Keratinocyte (primary cell): ENCODE measurements at regions not wholly inside any gene's neighbourhood (a gene's known extent, or its start where the extent isn't known, plus 50 kb on each side); places are given as distances from the start of the nearest gene placed in this dataset.

Source experiments
- CTCF ChIP-seq, 3 experiments: IDR thresholded peaks in 1 of 3; conservative IDR thresholded peaks in 1 of 3; optimal IDR thresholded peaks in 1 of 3; 2 replicates in 2 of 3; 3 replicates in 1 of 3; pipeline versions ENCODE3 to v1.5.1; 2011; ENCODE audit warnings: low read length in 3 of 3, mild to moderate bottlenecking in 3 of 3, moderate library complexity in 2 of 3, control low read depth in 1 of 3, inconsistent platforms in 1 of 3; ENCODE audit not compliant: insufficient read depth in 2 of 3; ENCODE audit errors: extremely low read depth in 1 of 3
- EZH2 ChIP-seq: IDR thresholded peaks from one replicate; pipeline ENCODE4 v1.6.1; 2012; ENCODE audit warnings: inconsistent platforms, mild to moderate bottlenecking, low read length, moderate library complexity

GRCh38 chr2:66896131-66896530 is 461.2 kb downstream of the MEIS1 start:
- no peak for TF ChIP-seq CTCF (optimal IDR thresholded peaks at IDR 0.05 in 1 of 3, IDR thresholded peaks at IDR 0.05 in 1 of 3, conservative IDR thresholded peaks at IDR 0.05 in 1 of 3; ENCODE audit: extremely low read depth in 1 of 3, insufficient read depth in 2 of 3, low read length in 3 of 3)
- no peak for TF ChIP-seq EZH2
